Mesenchymal stem cell (in vitro differentiated cells and primary cell): ENCODE measurements at regions not wholly inside any gene's neighbourhood (a gene's known extent, or its start where the extent isn't known, plus 50 kb on each side); places are given as distances from the start of the nearest gene placed in this dataset.

Experiments used
- DNase-seq: peaks from one replicate; pipeline ENCODE4 v3.0.0-alpha.2; 2013
- H2AFZ ChIP-seq: one replicate; pipeline ENCODE4 v1.6.1; 2013; ENCODE audit warnings: low read depth, mild to moderate bottlenecking, control low read depth, inconsistent platforms, low read length, moderate library complexity
- H2AK5ac ChIP-seq: 2 replicates; pipeline ENCODE4 v1.6.1; 2013; ENCODE audit warnings: low read length, moderate library complexity, mild to moderate bottlenecking, inconsistent platforms; ENCODE audit not compliant: severe bottlenecking
- H2BK120ac ChIP-seq: one replicate; pipeline ENCODE4 v1.6.1; 2013; ENCODE audit warnings: low read depth, mild to moderate bottlenecking, inconsistent platforms, low read length, moderate library complexity
- H2BK12ac ChIP-seq, 2 experiments: one replicate each; pipeline ENCODE4 v1.6.1; 2013; ENCODE audit warnings: inconsistent platforms in 2 of 2, low read length in 2 of 2, mild to moderate bottlenecking in 2 of 2, moderate library complexity in 2 of 2, control low read depth in 1 of 2
- H2BK15ac ChIP-seq: one replicate; pipeline ENCODE4 v1.6.1; 2013; ENCODE audit warnings: mild to moderate bottlenecking, low read depth, inconsistent platforms; ENCODE audit not compliant: poor library complexity, severe bottlenecking
- H2BK5ac ChIP-seq: 2 replicates; pipeline ENCODE4 v1.6.1; 2013; ENCODE audit warnings: low read depth, mild to moderate bottlenecking, low read length, control low read depth, inconsistent platforms; ENCODE audit not compliant: poor library complexity, severe bottlenecking
- H3K14ac ChIP-seq, 2 experiments: one replicate each; pipeline ENCODE4 v1.6.1; 2013; ENCODE audit warnings: inconsistent platforms in 2 of 2, low read length in 2 of 2, control low read depth in 1 of 2, mild to moderate bottlenecking in 1 of 2, moderate library complexity in 1 of 2
- H3K18ac ChIP-seq, 2 experiments: one replicate each; pipeline ENCODE4 v1.6.1; 2013; ENCODE audit warnings: inconsistent platforms in 2 of 2, low read length in 2 of 2, control low read depth in 1 of 2, low read depth in 1 of 2, mild to moderate bottlenecking in 1 of 2
- H3K23ac ChIP-seq, 2 experiments: one replicate each; pipeline ENCODE4 v1.6.1; 2013; ENCODE audit warnings: inconsistent platforms in 2 of 2, low read length in 2 of 2, mild to moderate bottlenecking in 2 of 2, moderate library complexity in 2 of 2, control low read depth in 1 of 2
- H3K27ac ChIP-seq: 2 replicates; pipeline ENCODE4 v1.5.1; 2013; ENCODE audit warnings: mild to moderate bottlenecking, moderate library complexity, low read length, control low read depth, inconsistent platforms; ENCODE audit not compliant: poor library complexity, severe bottlenecking
- H3K27me3 ChIP-seq, 2 experiments: 2 replicates each; pipeline versions ENCODE4 v1.6.1 to v1.7.0; 2013; ENCODE audit warnings: low read length in 2 of 2, mild to moderate bottlenecking in 2 of 2, moderate library complexity in 2 of 2, control low read depth in 1 of 2, inconsistent platforms in 1 of 2; ENCODE audit not compliant: control insufficient read depth in 1 of 2, insufficient read depth in 1 of 2
- H3K36me3 ChIP-seq, 2 experiments: 2 replicates each; pipeline versions ENCODE4 v1.6.1 to v1.7.0; 2013; ENCODE audit warnings: low read length in 2 of 2, control low read depth in 1 of 2, inconsistent platforms in 1 of 2, low read depth in 1 of 2, mild to moderate bottlenecking in 1 of 2; ENCODE audit not compliant: insufficient read depth in 2 of 2, control insufficient read depth in 1 of 2
- H3K4ac ChIP-seq, 2 experiments: one replicate each; pipeline ENCODE4 v1.6.1; 2013; ENCODE audit warnings: inconsistent platforms in 2 of 2, low read length in 2 of 2, mild to moderate bottlenecking in 2 of 2, moderate library complexity in 2 of 2, control low read depth in 1 of 2, low read depth in 1 of 2
- H3K4me1 ChIP-seq: 2 replicates; pipeline ENCODE4 v1.6.1; 2013; ENCODE audit warnings: low read depth, low read length, control low read depth; ENCODE audit not compliant: control insufficient read depth, insufficient read depth
- H3K4me2 ChIP-seq: 2 replicates; pipeline ENCODE4 v1.6.1; 2013; ENCODE audit warnings: low read length, mild to moderate bottlenecking, inconsistent platforms; ENCODE audit not compliant: poor library complexity, severe bottlenecking
- H3K4me3 ChIP-seq, 2 experiments: 2 replicates each; pipeline versions ENCODE4 v1.5.1 to v1.7.0; 2013; ENCODE audit warnings: low read length in 2 of 2, mild to moderate bottlenecking in 2 of 2, control low read depth in 1 of 2, low read depth in 1 of 2; ENCODE audit not compliant: insufficient read depth in 1 of 2
- H3K79me1 ChIP-seq: replicated peaks from 2 replicates; pipeline ENCODE4 v1.6.1; 2013; ENCODE audit warnings: mild to moderate bottlenecking, control low read depth, low read length, inconsistent platforms; ENCODE audit not compliant: poor library complexity, severe bottlenecking
- H3K9ac ChIP-seq: 2 replicates; pipeline ENCODE4 v1.7.0; 2013; ENCODE audit warnings: mild to moderate bottlenecking, low read length, moderate library complexity
- H3K9me3 ChIP-seq: 2 replicates; pipeline ENCODE4 v1.7.0; 2013; ENCODE audit warnings: mild to moderate bottlenecking, low read length; ENCODE audit not compliant: control insufficient read depth
- H4K8ac ChIP-seq: one replicate; pipeline ENCODE4 v1.6.1; 2013; ENCODE audit warnings: inconsistent platforms, mild to moderate bottlenecking, low read length, moderate library complexity
- H4K91ac ChIP-seq: one replicate; pipeline ENCODE4 v1.6.1; 2013; ENCODE audit warnings: mild to moderate bottlenecking, low read length, inconsistent platforms
- WGBS: methylation state at CpG from one replicate; pipeline ENCODE4 v1.1.7; 2013; ENCODE audit warnings: mixed read lengths; 5-methylcytosine and 5-hydroxymethylcytosine counted together

DNA sequence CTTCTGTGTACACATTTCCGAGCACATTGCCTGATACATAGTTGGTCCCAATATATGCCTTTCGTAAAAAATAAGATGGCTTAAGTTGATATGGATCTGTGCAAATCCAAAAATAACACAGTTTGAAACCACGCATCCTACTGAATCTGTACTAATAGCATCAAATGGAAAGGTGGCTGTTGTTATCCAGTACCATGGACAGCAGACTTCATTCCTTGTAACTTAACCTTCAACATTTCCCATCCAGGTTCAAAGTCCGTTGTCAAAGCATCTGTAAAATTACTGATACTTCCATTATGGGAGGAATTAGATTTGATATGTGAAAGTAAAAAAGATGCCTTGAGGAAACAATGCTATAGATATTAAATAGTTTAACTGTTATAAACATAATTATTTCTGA, 65.5 kb upstream of the C3orf49 start:
- H3K79me1 ChIP-seq, result no peaks in the 10 kb centered on the region
- peak; percentile 5 for DNase-seq
- no peak overlapping the region for H4K91ac ChIP-seq
- H3K27ac ChIP-seq, result no peak overlapping the region
- H4K8ac ChIP-seq, result no peak overlapping the region
- H3K27me3 ChIP-seq, result no peaks in the 10 kb centered on the region
- no peaks in the 10 kb centered on the region for H3K36me3 ChIP-seq
- no peak overlapping the region for H3K4me3 ChIP-seq
- H3K4me1 ChIP-seq, result no peaks in the 10 kb centered on the region
- H3K4ac ChIP-seq, result no peak overlapping the region
- H2AK5ac ChIP-seq, result no peak overlapping the region
- H2BK120ac ChIP-seq, result no peak overlapping the region
- no peak overlapping the region for H3K4me2 ChIP-seq
- H2BK12ac ChIP-seq, result no peak overlapping the region
- no peak overlapping the region for H3K18ac ChIP-seq
- H3K14ac ChIP-seq, result no peak overlapping the region
- no peaks in the 10 kb centered on the region for H3K9me3 ChIP-seq
- no peak overlapping the region for H2AFZ ChIP-seq
- WGBS, result 100% methylated on average over 1 of the region's 4 CpGs
- no peak overlapping the region for H2BK15ac ChIP-seq
- no peak overlapping the region for H2BK5ac ChIP-seq
- H3K9ac ChIP-seq, result no peak overlapping the region
- no peak overlapping the region for H3K23ac ChIP-seq

DNA sequence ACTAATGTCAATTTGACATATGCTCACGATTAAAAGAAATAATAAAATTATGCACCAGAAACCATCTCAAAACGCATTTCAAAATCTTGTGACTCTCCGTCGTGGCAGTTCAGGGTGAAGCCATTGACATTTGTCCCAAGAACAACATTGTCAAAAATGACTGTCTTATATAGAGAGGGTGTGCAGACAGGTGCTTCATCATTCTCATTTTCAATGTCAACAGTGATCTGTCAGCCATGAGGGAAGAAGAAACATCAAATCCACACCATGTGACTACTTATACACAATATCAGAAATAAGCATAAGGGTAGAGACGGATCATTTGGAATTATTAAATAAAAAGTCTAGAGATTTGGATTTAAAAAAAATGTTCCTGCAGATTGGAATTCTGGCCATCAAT, 65.1 kb upstream of the C3orf49 start:
- H3K4ac ChIP-seq, result no peak overlapping the region
- no peak overlapping the region for H3K4me2 ChIP-seq
- no peak overlapping the region for H2BK15ac ChIP-seq
- H4K8ac ChIP-seq, result no peak overlapping the region
- H3K79me1 ChIP-seq, result no peaks in the 10 kb centered on the region
- no peak overlapping the region for H2AFZ ChIP-seq
- no peak overlapping the region for H3K27ac ChIP-seq
- no peaks in the 10 kb centered on the region for H3K27me3 ChIP-seq
- no peak overlapping the region for H3K23ac ChIP-seq
- no peak overlapping the region for H2BK120ac ChIP-seq
- H3K36me3 ChIP-seq, result no peaks in the 10 kb centered on the region
- H3K14ac ChIP-seq, result no peak overlapping the region
- no peak overlapping the region for H2BK12ac ChIP-seq
- H2AK5ac ChIP-seq, result no peak overlapping the region
- no peaks in the 10 kb centered on the region for H3K9me3 ChIP-seq
- no peaks in the 10 kb centered on the region for H3K4me1 ChIP-seq
- DNase-seq, result no peak
- H4K91ac ChIP-seq, result no peak overlapping the region
- no peak overlapping the region for H3K4me3 ChIP-seq
- 75% methylated on average over 4 of the region's 5 CpGs for WGBS
- no peak overlapping the region for H3K9ac ChIP-seq
- no peak overlapping the region for H3K18ac ChIP-seq
- H2BK5ac ChIP-seq, result no peak overlapping the region

DNA sequence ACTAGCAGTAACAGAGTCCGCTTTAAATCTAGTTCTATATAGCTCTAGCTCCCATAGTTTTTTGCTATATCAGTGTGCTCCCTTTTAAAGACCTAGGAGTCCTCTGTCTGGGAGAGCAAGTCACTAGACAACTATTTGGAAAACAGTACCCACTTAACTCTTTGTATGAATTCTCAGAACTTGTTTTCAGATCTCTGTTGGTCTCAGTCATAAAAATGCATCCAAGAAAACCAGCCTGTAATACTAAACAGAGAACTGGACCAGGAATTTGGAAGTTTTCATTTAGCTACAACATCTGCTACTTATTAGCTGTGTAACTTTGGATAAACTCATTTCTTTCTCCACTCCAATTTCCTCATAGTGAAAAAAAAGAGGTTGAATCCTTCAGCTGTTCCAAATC, 56.9 kb upstream of the C3orf49 start:
- no peak overlapping the region for H4K8ac ChIP-seq
- no peak overlapping the region for H2AFZ ChIP-seq
- H3K4me3 ChIP-seq, result no peak overlapping the region
- no peak overlapping the region for H2AK5ac ChIP-seq
- H3K27ac ChIP-seq, result no peak overlapping the region
- H3K23ac ChIP-seq, result no peak overlapping the region
- no peak overlapping the region for H3K4ac ChIP-seq
- H3K36me3 ChIP-seq, result no peaks in the 10 kb centered on the region
- no peak overlapping the region for H2BK120ac ChIP-seq
- H3K4me2 ChIP-seq, result no peak overlapping the region
- no peaks in the 10 kb centered on the region for H3K4me1 ChIP-seq
- peak overlapping the region; percentile 86 for H3K9ac ChIP-seq
- no peak overlapping the region for H3K18ac ChIP-seq
- no peaks in the 10 kb centered on the region for H3K27me3 ChIP-seq
- no peak overlapping the region for H3K14ac ChIP-seq
- 100% methylated on average over 1 of the region's 1 CpG for WGBS
- H2BK15ac ChIP-seq, result no peak overlapping the region
- H2BK12ac ChIP-seq, result no peak overlapping the region
- H3K9me3 ChIP-seq, result no peaks in the 10 kb centered on the region
- no peaks in the 10 kb centered on the region for H3K79me1 ChIP-seq
- no peak overlapping the region for H4K91ac ChIP-seq
- no peak overlapping the region for H2BK5ac ChIP-seq
- no peak for DNase-seq

DNA sequence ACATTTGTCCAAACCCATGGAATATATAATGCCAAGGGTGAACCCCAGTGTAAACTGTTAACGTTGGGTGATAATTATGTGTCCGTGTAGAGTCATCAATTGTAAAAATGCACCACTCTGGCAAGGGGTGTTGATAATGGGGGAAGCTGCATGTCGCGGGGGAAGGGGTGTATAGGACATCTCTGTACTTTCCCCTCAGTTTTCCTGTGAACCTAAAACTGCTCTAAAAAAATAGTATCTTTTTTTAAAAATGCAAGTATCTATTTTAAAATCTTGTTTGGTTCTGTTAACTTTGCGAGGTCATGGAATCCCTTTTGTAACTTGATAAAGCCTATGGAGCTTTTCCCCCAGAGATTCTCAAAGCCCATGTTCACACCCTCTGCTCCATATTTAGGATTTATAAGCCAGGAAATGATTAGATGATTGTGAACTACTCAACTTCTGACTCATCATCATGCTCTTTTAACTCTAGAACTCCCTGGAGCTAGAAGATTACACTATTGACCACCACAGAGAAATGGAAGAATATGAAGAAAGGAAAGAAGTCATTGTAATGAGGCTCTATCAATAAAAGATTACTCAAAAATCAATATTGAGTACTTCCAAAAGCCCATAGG, 56.1 kb upstream of the C3orf49 start:
- DNase-seq, result no peak
- Histone ChIP-seq H4K91ac (no peak overlapping the region), H3K18ac (no peak overlapping the region), H3K36me3 (no peaks in the 10 kb centered on the region), H2BK12ac (no peak overlapping the region), H2BK5ac (no peak overlapping the region), H2BK15ac (no peak overlapping the region), H3K27ac (no peak overlapping the region), H3K4me1 (no peaks in the 10 kb centered on the region), H3K4me2 (no peak overlapping the region), H3K9me3 (no peaks in the 10 kb centered on the region), H4K8ac (no peak overlapping the region), H2BK120ac (no peak overlapping the region), H3K14ac (no peak overlapping the region), H2AFZ (no peak overlapping the region), H2AK5ac (no peak overlapping the region), H3K9ac (peak overlapping the region; percentile 86), H3K4me3 (peak overlapping the region in 1 of 2 experiments; percentile 75), H3K79me1 (no peaks in the 10 kb centered on the region), H3K4ac (no peak overlapping the region), H3K23ac (no peak overlapping the region), H3K27me3 (no peaks in the 10 kb centered on the region)
- WGBS, result 53% methylated on average over 2 of the region's 5 CpGs
